Hematopoietic multipotent progenitor cell treated with erythropoietin and hydrocortisone succinate and interleukin-3 and kit ligand, for 6 days (in vitro differentiated cells): ENCODE measurements at regions not wholly inside any gene's neighbourhood (a gene's known extent, or its start where the extent isn't known, plus 50 kb on each side); places are given as distances from the start of the nearest gene placed in this dataset.
"Not testable (repeated sequence)": the region's sequence is repeated elsewhere in the genome, so short reads cannot be mapped to it uniquely, and the experiment has no call there.

ENCODE experiments used
- DNase-seq: peaks from one replicate; pipeline ENCODE4 v3.0.0-alpha.2; 2015

DNA sequence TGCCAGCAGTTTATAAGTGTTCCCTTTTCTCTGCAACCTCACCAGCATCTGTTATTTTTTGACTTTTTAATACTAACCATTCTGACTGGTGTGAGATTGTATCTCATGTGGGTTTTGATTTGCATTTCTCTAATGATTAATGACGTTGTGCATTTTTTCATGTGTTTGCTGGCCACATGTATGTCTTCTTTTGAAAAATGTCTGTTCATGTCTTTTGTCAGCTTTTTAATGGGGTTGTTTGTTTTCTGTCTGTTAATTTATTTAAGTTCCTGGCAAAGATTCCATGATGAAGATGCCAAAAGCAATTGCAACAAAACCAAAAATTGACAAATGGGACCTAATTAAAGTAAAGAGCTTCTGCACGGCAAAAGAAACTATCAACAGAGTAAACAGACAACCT is 137.2 kb upstream of the JCAD start:
- DNase-seq: not testable (repeated sequence)

DNA sequence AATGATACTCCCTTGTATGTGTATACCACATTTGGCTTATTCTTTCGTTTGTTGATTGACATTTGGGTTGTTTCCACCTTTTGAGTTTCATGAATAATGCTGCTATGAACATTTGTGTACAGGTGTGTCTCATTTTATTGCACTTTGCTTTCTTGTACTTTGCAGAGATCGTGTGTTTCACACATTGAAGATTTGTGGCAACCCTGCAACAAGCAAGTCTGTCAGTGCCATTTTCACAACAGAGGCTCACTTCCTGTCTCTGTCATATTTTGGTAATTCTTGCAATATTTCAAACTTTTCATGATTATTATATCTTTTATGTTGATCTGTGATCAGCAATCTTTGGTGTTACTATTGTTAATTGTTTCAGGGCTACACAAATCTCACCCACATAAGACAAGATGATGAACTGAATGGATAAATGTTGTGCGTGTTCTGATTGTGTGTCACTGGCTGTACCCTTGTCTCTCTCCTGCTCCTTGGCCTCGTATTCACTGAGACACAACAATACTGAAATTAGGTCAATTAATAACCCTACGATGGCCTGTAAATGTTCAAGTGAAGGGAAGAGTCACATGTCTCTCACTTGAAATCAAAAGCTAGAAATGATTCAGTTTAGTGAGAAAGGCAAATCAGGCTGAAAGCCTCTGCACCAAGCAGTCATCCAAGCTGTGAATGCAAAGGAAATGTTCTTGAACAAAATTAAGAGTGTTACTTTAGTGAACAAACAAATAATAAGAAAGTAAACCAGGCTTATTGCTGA is 133.6 kb upstream of the JCAD start:
- no peak for DNase-seq

GRCh38 chr10:30190577-30191552 is 131.5 kb upstream of the JCAD start:
- DNase-seq: peak; percentile 81

DNA sequence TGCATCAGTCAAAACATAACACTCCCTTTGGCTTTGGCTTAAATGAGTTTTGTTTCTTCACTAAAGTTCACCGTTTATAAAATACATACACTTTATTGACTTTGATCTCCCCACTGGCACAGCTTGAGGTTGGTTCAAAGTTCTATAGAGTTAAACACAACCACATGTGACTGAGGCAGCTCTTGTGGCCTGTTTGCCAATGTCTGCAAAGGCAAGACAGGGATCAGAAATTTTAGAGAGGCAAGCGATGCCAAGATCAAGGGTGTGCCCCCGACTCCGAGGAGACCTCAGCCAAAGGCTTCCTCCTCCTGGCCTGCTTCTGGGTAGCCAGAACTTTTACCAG is 129.8 kb upstream of the JCAD start:
- DNase-seq: no peak

DNA sequence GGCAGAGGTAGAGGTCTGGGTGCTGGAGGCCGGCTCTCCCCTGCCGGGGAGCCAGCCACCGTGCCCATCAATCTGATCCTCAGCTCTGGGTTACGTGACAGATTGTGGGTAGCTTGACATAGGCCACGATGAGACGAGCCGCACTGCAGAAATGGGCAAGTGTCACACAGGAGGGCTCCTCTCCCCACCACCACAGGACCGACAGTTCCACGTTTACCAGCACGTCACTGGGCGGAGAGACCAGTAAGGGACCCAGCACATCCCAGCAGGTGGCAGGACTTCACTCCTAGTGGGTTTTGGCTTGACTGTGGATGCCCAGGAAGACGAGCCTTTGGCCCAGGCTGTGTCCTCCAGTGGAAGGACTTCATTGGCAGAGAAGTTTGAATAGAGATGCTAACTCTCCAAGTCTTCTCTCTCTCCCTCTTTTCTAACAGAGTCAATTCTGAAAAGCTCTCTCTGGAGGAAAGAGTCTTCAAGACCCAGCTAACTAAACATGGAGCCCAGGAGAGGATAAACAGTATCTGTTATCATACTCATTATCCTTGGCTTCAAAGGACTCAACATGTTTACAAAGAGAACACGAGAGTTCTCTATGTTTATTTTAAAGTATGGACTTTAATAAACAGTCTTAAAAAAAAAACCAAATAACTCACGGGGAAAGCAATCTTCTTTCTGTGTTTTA is 129.3 kb upstream of the JCAD start:
- no peak for DNase-seq

DNA sequence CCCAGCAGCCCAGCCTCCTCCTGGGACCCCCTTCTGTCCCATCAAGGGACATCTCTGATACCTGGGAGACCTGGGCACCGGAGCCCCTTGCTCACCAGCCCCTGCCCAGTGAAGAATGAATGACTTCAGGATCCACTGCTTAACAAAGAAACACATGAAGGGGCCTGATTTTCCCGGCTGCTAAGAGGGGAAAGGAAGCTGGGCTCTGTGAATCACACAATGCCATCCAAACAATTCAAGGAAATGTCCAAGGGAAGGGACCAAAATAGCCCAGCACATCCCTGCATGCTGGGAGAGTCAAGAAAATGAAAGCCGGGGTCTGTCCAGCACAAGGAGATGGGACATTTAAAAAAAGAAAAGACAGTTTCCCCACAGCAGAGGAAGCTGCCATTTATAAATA is 128.7 kb upstream of the JCAD start:
- DNase-seq: no peak

GRCh38 chr10:30187010-30187409 is 127.6 kb upstream of the JCAD start:
- no peak for DNase-seq

GRCh38 chr10:30186371-30186875 is 127.0 kb upstream of the JCAD start:
- peak; percentile 50 for DNase-seq

DNA sequence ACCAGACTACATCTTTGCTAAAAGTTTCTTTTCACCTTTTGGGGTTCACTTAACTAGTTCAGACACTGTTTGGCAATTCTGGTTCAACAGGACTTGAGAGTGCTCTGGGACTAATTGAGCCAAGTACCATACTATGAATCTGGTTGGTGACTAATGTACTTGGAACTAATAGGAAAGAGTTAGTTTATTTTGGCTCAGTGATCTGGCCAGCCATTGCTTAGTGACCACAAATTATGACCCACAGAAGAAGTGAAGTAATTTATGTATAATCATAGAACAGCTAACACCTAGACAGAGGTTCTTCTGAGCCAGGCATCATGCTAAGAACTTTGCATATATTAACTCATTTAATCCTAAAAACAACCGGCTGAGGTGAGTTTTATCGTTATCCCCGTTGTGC is 126.5 kb upstream of the JCAD start:
- DNase-seq: no peak

GRCh38 chr10:30185341-30185740 is 126.0 kb upstream of the JCAD start:
- DNase-seq: no peak

- no peak for DNase-seq
Observed at GRCh38 chr10:30184397-30185033, 125.1 kb upstream of the JCAD start.

GRCh38 chr10:30183055-30183402 is 123.6 kb upstream of the JCAD start:
- no peak for DNase-seq

GRCh38 chr10:30182191-30183054 is 123.0 kb upstream of the JCAD start:
- no peak for DNase-seq

DNA sequence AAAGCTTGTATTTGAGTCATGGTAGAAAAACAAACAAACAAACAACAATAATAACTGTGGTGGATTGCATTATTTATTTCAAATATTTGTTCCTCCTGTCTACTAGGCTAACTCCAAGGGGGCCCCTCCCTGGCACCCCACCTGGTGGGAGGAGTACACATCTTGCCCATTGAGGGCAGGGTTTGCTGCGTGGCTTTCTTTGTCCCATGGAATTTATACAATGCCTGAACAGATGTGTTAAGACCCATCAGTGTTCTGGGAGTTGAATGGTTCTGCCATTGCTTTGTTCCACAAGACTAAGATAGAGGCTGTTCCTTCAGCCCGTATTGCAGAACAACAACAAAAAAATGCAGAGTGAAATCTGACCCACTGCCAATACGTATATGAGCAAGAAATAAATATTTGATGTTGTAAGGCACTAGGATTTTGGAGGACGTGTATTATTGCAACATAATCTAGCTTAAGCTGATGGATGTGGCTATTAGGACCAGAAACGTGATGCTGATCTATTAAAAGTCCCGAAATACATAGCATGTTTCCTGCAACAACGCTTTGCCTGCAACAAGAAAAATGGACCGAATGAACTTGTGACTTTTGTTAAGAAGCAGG is 119.1 kb upstream of the JCAD start:
- no peak for DNase-seq

GRCh38 chr10:30176776-30177533 is 117.6 kb upstream of the JCAD start:
- DNase-seq: no peak

GRCh38 chr10:30176182-30176581 is 116.8 kb upstream of the JCAD start:
- DNase-seq: no peak

GRCh38 chr10:30172673-30173072 is 113.3 kb upstream of the JCAD start:
- DNase-seq: no peak

- DNase-seq: no peak
Observed at GRCh38 chr10:30172091-30172490, 112.7 kb upstream of the JCAD start.

DNA sequence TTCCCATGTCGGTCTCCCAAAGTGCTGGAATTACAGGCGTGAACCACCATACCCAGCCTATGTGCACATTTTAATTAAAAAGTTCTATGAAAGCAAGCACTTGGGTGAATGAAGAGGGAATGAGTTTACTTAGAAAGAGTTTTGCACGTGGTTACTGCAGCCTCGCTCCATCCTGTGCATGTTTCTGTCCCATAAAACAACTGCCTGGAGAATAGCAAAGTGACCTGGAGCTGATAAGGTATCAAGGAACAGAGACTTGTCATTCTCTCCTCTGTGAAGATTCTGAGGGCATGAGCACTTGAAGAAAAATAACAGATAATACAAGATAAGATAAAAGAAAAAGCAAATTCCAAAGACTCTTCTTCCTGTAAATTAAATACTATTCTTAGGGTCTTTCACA is 112.2 kb upstream of the JCAD start:
- DNase-seq: no peak

- DNase-seq: peak; percentile 81
Observed at GRCh38 chr10:30170814-30171213, 111.4 kb upstream of the JCAD start.

DNA sequence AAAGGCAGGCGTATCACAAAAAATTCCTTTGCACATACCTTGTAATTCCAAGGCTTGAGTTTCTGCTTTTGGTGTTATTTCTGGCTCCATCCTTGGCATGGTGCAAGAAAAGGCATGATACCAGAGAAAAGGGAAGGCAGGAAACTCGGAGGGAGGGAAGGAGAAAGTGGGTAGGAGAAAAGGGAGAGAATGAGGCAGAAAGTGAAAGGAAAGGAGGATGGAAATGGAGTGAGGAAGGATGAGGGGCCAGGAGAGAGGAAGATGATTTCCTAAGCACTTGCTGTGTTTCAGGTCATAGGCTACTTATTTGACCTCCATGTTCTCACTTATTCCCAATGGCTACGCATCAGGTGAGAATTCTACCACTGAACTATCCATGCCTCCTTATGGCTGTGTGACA is 110.8 kb upstream of the JCAD start:
- no peak for DNase-seq
